HL-60 (cell line): ENCODE measurements at regions not wholly inside any gene's neighbourhood (a gene's known extent, or its start where the extent isn't known, plus 50 kb on each side); places are given as distances from the start of the nearest gene placed in this dataset.

Source experiments
- DNase-seq, 2 experiments: peaks; one replicate each; pipeline ENCODE4 v3.0.0-alpha.2; 2010 to 2020; ENCODE audit warnings: low read depth in 1 of 2, low spot score in 1 of 2
- H3K27ac ChIP-seq: fragments of 250-450 bp; sonication (Bioruptor Pico); replicated peaks from 2 replicates; pipeline ENCODE4 v1.5.1; 2020; ENCODE audit warnings: mild to moderate bottlenecking, moderate library complexity
- H3K27me3 ChIP-seq: fragments of 250-450 bp; sonication (Bioruptor Pico); 2 replicates; pipeline ENCODE4 v1.5.1; 2021; ENCODE audit warnings: mild to moderate bottlenecking, moderate library complexity; ENCODE audit not compliant: insufficient read depth, poor library complexity, severe bottlenecking
- H3K4me3 ChIP-seq: replicated peaks from 2 replicates; pipeline ENCODE4 v1.5.1; 2011; ENCODE audit warnings: mild to moderate bottlenecking, control low read depth, low read length; ENCODE audit not compliant: insufficient read depth
- CTCF ChIP-seq: IDR thresholded peaks from one replicate; pipeline ENCODE4 v1.5.1; 2011; ENCODE audit warnings: low read length, control low read depth, inconsistent platforms; ENCODE audit not compliant: insufficient read depth
- GABPA ChIP-seq: IDR thresholded peaks from 2 replicates; pipeline ENCODE4 v1.6.1; 2012; ENCODE audit warnings: low read depth
- POLR2AphosphoS5 ChIP-seq: IDR thresholded peaks from 2 replicates; pipeline ENCODE4 v1.6.1; 2012; ENCODE audit warnings: low read depth
- REST ChIP-seq: IDR thresholded peaks from 2 replicates; pipeline ENCODE4 v1.6.1; 2012; ENCODE audit warnings: low read depth; ENCODE audit not compliant: insufficient replicate concordance
- SPI1 ChIP-seq: IDR thresholded peaks from 2 replicates; pipeline ENCODE4 v1.6.1; 2012; ENCODE audit warnings: low read depth, mild to moderate bottlenecking, borderline replicate concordance

- TF ChIP-seq POLR2AphosphoS5 (no peak), SPI1 (no peak), REST (no peak), GABPA (no peak), CTCF (no peak)
- no peak for DNase-seq
- no peak overlapping the region for H3K4me3 ChIP-seq
- H3K27me3 ChIP-seq = no peaks in the 10 kb centered on the region
- no peak overlapping the region for H3K27ac ChIP-seq
Measured at GRCh38 chr12:93158065-93158843, 219.5 kb upstream of the NUDT4 start.

- no peaks in the 10 kb centered on the region for H3K27me3 ChIP-seq
- no peak overlapping the region for H3K27ac ChIP-seq
- H3K4me3 ChIP-seq = no peak overlapping the region
- TF ChIP-seq CTCF = no peak
- no peak for TF ChIP-seq GABPA
- no peak for TF ChIP-seq POLR2AphosphoS5
- TF ChIP-seq SPI1 = no peak
- TF ChIP-seq REST = no peak
- no peak for DNase-seq
Measured at GRCh38 chr12:93163260-93164036, 214.3 kb upstream of the NUDT4 start.

GRCh38 chr12:93164103-93164880 lies 213.4 kb upstream of the NUDT4 start:
- Histone ChIP-seq H3K27me3 (no peaks in the 10 kb centered on the region), H3K27ac (no peak overlapping the region), H3K4me3 (no peak overlapping the region)
- no peak for TF ChIP-seq POLR2AphosphoS5
- TF ChIP-seq CTCF = no peak
- no peak for TF ChIP-seq GABPA
- TF ChIP-seq REST = no peak
- no peak for TF ChIP-seq SPI1
- no peak for DNase-seq
